CD1c-positive myeloid dendritic cell (primary cell): ENCODE measurements at regions not wholly inside any gene's neighbourhood (a gene's known extent, or its start where the extent isn't known, plus 50 kb on each side); places are given as distances from the start of the nearest gene placed in this dataset.

Source experiments
- DNase-seq: peaks from one replicate; pipeline ENCODE4 v3.0.0-alpha.2; 2016; ENCODE audit errors: extremely low spot score

DNA sequence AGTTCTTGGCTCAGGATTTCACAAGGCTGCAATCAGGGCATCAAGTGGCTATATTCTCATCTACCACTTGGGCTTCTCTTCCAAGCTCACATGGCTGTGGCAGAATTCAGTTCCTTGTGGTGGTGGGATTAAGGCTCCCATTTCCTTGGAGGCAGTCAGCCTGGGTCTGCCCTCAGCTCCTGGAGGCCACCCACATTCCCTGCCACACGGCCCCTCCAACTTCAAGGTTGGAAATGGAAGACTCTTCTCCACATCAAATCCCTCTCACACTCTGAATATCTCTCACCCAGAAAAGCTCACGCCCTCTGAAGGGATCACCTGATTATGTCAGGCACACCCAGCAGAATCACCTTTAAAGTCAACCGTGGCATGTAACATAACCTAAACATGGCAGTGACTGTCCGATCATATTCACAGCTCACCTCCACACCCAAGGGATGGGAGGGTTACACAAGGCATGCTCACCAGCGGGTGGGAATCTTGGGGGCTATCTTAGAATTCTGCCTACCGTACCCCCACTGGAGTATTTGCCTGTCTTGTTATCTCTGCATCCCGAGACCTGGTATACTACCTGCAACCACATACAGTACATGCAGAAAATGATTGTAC, 256.2 kb upstream of the KLHL29 start:
- DNase-seq, result no peak

DNA sequence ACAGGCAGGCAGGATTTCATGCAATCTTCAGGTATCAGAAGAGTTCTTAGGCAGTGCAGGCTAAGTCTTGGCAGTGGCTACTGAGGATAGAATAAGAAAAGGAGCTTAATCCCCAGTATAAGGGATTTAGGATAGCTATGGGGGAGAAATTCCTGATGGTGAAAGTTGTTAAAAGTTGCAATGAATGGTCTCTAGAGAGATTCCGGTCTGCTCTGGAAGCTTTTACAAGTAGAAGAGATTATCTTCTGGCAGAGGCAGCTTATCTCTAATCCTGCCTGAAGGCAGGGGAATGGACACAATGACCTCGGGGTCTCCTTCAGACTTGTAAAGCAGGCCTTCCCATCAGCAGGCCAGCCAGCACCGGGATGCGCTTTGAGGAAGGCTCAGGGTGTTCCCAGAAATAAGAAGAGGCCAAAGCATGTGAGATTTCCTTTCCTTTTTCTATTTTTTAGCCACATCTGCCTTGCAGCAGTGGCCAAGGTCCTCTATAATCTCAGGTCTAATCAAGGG, 253.9 kb upstream of the KLHL29 start:
- DNase-seq, result no peak

DNA sequence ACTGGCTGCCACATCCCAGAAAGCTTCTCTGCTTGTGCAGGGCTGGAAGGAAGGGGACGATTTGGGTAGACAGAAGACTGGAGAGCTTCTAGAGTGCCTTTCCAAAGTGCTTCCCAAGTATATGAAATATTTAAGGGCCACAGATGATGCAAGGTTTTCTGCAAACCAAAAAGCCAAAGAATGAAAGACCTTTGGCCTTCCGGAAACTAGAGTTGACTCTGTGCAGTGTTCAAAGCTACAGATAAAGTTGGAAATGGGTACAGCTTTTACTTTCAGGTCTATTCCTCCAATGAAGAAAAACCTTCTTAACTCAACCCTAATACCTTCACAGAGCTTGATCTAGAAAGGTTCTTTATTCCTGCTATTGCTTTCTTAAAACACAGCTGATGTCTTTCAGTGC, 253.0 kb upstream of the KLHL29 start:
- DNase-seq, result no peak

DNA sequence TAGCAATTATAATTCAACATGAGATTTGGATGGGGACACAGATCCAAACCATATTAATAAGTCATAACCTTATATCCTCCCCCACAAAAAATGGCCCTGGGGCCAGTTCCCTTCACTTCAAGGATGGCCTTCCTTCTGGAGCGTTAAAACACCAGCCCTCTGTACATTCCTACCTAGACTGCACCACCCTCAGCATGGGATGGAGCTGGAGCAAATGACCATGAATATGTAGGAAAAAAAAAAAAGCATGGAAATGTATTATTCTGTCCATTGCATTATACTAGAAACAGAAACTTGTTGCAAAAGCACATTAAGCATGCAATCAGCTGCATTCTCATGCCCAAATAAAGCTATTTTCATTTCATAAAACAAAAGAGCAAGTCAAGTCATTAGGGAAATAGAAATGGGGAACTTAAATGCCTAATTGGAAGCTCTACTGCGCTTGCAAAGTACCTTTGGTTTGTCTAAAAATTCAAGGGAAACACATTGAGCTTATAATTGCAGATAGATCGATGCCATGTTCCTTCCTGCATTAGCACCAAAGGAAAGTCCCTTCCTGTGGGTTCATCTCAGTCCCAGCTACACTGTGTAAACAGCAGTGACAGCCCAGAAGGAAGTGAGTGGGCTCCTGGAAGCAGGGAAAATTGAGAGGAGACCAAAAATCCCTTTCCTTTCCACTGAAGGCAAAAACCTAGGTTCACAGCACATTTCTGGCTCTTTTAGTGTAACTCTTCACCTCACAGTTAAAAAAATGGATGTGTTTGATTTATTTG, 252.0 kb upstream of the KLHL29 start:
- DNase-seq, result no peak

DNA sequence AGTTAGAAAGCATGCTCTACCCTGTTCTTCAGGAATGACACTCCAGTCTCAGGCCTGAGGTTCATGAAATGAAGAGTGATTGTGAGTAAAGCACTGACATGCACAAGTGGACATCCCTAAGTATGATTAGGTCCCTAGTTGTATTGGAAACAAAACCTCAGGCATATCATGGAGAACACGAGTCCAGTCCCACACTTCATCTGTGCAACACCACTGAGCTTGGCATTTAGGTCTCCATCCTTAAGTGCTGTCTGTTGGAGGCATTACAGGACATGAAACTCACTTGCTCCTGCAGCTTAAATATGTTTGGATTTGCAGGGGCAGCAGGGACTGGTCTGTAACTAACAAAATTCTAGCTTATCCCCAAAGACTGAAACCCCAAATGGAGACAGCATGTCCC, 250.3 kb upstream of the KLHL29 start:
- DNase-seq, result no peak

DNA sequence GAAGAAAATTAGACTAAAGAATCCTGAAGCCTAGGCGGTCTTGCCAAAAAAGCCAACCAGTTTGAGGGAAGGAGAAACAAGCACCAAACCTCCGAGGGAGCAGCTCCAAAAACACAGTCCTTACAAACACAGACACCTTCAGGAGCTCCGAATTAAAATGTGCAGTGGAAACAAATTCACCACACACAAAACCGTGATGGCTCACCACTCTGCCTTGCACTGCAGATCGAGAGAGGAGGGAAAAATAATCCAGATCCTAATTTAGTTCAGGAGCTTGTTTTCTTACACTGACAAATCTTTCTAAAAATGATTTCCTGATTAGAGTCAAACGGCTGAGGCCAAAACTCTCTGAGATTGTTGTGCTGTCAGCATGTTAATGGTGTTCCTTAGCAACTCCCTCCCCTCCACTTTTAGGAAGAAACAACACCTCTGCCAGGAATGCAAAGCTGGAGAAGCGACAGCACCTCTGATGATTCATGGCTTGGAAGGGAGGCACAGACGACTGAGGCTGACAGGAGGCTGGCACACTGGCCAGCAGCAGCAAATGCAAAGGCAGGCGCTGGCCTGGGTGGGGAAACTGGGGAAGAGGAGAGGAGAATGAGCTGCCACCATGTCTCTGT, 249.4 kb upstream of the KLHL29 start:
- DNase-seq, result no peak

DNA sequence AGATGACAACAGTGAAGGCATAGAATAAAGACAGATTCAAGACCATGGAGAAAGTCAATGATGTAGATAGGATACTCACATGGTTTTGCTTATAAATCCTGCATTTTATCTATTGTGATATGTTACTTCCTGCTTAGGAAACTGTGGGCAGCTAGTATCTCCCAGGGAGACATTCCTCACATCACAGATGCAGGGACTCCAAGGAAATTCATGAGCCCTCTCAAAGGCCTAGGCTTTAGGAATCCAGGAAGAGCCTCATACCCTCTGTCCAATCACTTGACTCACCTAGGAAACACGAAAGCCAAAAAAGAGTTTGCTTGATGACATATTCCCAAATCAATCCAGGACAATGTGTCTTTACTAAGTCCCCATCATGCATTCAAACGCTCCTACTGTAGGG, 247.8 kb upstream of the KLHL29 start:
- no peak for DNase-seq

DNA sequence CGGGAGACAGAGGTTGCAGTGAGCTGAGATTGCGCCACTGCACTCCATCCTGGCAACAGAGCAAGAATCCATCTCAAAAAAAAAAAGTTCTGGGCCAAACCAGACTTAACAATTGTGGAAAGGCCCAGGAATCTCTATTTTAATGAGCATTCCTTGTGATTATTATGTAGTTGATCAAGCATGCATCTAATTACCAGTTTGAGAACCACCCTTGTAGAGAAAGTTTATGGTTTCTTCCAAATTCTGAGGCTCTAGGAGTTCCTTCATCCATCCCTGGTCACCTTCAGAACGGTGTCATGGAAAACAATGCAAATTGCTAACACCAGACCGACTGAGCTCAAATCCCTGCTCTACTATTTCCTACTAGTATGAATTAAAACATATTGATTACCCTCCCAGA, 246.3 kb upstream of the KLHL29 start:
- no peak for DNase-seq

DNA sequence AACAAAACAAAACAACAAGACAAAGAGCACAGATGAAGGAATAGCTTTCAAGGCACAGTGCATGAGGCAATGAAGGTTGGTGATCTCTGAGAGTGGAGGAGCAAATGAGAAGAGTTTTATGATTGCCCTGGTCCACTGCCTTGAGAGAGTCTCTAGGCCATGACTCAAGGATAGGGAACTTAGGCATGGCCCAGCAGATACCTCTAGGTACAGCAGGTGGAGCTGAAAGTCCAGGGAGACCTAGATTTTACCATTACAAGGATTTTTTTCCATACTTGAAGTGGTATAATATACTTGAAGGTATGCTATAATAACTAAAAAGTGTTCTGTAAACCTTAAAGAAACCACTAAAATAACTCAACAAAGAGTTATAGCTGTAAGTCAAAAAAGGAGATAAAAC, 239.5 kb upstream of the KLHL29 start:
- no peak for DNase-seq

DNA sequence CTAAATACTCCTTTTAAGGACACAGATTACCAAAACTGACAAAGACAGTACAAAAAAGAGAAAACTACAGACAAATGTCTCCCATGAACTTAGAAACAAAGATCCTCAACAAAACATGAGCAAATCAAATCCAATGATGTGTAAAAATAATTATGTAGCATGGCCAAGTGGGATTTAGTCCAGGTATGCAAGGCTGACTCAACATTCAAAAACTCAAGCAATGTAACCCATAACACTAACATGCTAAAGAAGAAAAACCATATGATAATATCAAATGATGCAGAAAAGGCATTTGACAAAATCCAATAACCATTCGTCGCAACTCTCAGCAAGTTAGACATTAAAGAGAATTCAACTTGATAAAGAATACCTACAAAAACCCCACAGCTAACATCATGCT, 239.0 kb upstream of the KLHL29 start:
- DNase-seq, result no peak

DNA sequence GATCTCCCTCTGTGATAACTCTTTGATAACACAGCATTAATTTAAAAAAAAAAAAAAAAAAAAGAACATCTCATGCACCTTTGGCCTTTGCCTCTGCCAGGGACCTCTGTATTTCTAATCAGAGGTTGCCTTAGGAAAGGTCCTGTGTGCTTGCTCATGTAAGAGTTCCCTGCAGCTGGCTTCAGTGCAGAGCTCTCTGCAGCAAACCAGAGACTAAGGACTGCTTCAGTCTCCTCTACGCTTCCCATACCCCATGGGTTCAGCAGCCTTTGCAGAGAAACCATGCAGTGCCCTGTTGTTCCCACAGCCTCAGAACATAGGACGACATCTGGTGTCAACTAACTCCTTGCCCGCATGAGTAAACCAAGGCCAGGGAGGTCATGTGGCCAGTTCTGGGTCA, 236.6 kb upstream of the KLHL29 start:
- no peak for DNase-seq

DNA sequence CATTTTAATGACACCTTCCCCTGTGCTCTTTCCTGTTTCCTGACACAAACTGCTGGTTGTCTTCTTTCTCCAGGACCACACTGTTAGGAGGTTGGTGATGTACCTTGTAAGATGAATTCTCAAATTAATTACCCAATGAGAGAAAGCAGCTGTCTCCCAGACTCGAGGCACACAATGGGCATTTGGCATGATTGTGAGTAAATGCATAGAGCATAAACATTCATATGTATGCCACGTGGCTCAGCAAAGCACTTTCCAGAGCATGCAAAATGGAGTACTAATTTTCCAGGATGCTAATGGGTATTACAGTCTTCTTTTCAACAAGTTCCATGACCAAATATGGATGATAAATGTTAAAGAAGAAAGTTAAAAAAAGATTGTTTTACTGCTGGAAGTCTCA, 235.2 kb upstream of the KLHL29 start:
- DNase-seq, result no peak

DNA sequence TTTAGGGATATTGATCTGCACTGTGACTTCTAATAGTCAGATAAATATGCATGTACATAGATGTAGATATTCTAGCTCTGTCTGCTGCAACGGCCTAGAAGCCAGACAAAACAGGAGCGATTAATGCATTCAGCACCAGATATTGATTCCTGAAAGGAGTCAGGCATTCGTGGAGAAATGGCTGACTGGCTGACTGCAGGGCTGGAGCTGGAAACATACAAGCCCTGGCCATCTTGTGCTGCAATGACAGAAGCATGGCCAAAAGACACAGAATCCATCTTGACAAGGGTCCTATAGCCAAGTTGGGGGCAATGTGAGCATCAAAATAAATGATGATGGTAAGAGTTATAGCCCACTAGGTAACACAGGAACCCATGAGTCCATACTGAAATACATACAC, 231.5 kb upstream of the KLHL29 start:
- no peak for DNase-seq

DNA sequence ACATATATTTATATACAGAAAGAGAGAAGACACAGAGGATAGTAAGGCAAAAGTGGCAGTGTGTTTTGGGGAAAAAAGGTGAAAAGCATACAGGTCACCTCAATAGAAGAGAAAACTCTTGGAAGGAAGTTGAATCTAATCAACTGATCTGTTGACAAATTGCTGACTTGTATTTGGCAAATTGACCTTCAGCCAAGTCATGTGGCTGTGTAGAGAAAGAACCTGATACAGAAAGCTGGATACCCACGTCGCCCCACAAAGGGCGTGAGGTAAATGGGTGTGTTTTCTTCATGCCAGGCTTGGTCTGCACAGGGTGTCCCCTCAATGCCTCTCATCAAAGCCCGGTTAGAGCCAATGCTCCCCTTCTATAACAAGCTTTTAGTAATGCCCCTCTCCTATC, 230.0 kb upstream of the KLHL29 start:
- DNase-seq, result no peak

DNA sequence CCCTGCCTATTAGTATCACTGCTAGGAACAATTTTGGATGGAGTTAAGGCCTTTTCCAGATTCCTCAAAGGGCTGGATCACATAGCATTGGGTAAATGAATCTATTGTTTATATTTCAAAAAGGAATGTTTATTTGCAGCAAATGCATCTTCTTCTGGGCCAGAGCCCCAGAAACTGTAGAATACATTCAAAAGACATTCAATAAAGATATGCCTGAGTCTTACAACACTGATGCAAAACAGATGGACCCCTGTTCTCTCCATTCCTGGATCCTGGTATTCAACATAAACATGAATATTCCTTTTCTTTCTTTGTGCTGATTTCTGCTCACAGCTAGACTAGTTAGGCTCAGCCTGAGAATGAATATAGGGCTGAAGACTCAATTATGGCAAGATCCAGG, 227.2 kb upstream of the KLHL29 start:
- no peak for DNase-seq

DNA sequence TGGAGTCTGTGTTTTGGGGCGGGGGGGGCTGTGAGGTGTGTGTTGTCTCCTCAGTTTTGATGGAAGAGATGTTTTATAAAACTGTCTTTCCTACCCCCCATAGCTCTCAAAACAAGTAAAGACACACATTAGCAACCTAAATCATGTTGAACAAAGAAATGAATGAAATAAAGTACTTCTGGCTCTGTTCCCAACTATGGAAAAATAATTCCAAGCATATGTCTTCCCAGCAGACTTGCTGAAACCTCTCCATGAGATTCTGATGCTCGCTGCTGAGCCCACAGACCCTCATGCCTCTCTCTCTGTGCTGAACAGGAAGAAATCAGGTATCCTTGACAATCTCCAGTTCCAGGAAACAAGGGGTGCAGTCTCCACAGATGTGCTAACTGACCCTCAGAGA, 226.7 kb upstream of the KLHL29 start:
- no peak for DNase-seq

DNA sequence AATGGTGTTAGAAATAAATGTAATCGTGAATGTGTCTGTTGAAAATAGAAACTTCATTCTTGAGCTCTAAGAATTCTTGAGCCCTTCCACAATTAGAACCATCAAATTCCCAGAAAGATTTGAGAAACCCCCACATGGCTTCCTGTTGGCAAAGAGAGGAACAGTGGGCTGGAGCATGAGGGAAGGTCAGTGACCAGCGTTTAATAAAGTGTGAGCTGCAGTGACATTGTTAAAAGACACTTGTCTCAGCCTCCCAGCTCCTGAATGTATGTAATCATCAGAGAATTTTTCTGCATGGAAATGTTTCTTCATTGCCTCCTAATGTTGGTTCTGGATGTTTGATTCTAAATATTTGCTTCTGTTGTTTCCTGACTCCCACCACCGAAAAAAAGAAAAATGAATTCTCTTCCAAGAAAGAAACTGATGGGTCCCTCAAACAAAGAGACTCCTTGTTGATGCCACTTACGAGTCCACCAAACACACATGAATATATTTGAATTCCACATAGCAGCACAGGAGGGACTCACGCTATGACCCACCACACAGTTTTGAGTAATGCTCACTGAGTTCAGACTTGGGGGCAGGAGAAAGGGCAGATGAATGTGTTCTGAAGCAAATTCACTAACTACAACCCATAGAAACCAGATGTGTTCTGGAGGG, 225.1 kb upstream of the KLHL29 start:
- DNase-seq, result no peak

DNA sequence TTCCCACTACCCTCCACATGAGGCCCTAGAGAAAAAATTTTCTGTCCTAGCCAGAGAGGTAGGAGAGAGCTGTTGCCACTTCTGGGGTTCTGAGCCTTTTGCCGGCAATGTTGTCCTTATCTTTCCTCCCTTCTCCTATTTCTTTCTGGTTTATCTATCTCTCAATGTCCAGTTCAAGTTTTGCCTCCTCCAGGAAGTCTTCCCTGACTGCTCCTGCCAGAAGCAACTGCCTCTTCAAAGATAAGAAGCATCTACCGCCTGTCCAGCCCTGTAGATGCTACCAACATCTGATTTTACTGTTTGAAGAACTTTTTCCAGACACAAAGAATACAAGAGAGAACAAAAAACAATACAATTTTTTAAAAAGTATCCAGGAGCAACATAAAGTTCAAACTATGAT, 220.8 kb upstream of the KLHL29 start:
- no peak for DNase-seq

DNA sequence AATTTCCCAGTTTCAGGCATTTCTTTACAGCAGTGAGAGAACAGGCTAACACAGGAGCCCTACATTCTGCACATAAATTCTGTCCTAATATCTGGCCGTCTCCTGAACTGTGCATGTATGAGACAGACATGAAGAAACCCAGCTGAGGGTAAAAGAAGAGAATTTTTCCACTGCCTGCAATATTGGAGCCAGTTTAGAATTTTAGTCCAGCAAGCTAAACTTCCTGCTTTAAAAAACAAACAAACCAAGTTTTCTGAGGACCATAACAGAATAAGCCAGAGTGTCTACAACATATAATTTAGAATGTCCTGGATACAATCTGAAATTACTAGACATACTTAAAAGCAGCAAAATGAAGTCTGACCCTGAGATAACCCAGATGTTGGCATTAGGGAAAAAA, 215.1 kb upstream of the KLHL29 start:
- no peak for DNase-seq

DNA sequence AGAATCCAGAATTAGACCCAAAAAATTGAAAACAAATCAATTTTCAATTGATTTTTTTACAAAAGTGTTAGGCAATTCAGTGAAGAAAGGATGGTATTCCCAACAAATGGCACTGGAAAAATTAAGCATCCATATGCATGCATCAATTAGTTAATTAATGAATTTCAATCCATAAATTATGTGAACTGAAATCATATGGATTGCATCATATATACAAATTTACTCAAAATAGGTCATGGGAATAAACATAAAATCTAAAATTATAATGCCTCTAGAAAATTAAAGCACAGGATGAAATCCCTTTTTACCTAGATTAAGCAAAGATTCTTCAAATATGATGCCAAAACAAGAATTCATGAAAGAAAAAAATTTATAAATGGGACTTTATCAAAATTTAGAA, 213.9 kb upstream of the KLHL29 start:
- no peak for DNase-seq

DNA sequence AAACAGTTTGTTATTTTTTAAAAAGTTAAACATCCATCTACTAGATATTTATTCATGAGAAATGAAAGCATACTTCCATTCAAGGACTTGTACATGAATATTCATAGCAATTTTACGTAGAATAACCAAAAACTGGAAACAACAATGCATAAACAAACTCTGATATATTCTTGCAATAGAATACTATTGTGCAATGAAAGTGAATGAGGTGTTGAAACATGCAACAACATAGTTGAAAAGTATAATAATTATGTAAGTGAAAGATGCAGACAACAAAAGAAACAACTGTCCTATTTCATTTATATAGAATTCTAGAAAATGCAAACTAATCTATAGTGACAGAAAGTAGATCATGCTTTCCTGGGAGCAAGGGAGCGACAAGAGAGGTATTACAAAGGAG, 206.6 kb upstream of the KLHL29 start:
- no peak for DNase-seq

DNA sequence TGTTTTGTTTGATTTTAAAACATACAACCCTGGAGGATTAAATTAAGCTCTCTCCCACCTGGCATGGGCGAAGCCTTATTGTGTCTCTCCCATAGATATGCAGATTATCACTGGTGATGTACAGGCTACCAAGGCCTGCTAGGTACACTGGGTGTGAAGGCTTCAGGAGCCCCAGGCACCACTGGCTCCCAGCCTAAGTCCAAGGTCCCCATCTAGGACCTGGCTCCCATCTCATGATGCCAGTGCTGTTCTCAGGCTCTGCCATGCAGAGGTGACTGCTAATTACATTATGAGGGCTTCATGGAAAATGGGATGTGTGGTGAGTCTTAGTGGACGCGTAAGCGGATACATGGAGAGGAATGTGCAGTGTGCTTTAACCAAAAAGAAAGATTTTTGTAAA, 201.2 kb upstream of the KLHL29 start:
- no peak for DNase-seq
